H9 (cell line): ENCODE measurements at regions not wholly inside any gene's neighbourhood (a gene's known extent, or its start where the extent isn't known, plus 50 kb on each side); places are given as distances from the start of the nearest gene placed in this dataset.

ENCODE experiments used
- DNase-seq: peaks from one replicate; pipeline ENCODE4 v3.0.0-alpha.2; 2017
- H2AFZ ChIP-seq: one replicate; pipeline ENCODE4 v1.6.1; 2013; ENCODE audit warnings: mild to moderate bottlenecking, low read length, control low read depth, moderate library complexity
- H2AK5ac ChIP-seq: 2 replicates; pipeline ENCODE4 v1.6.1; 2013; ENCODE audit warnings: low read length, control low read depth, mixed read lengths; ENCODE audit not compliant: insufficient read length
- H2BK120ac ChIP-seq: one replicate; pipeline ENCODE4 v1.6.1; 2013; ENCODE audit warnings: low read depth, mild to moderate bottlenecking, low read length, control low read depth, inconsistent platforms; ENCODE audit not compliant: poor library complexity, severe bottlenecking
- H2BK12ac ChIP-seq: 2 replicates; pipeline ENCODE4 v1.6.1; 2013; ENCODE audit warnings: low read length, control low read depth, mixed read lengths, low read depth; ENCODE audit not compliant: insufficient read length
- H2BK15ac ChIP-seq: 2 replicates; pipeline ENCODE4 v1.6.1; 2013; ENCODE audit warnings: low read depth, low read length, control low read depth
- H2BK20ac ChIP-seq: one replicate; pipeline ENCODE4 v1.6.1; 2013; ENCODE audit warnings: low read depth, mild to moderate bottlenecking, low read length, control low read depth, inconsistent platforms; ENCODE audit not compliant: poor library complexity, severe bottlenecking
- H2BK5ac ChIP-seq: 2 replicates; pipeline ENCODE4 v1.6.1; 2013; ENCODE audit warnings: low read length, control low read depth, mixed read lengths; ENCODE audit not compliant: insufficient read length
- H3K14ac ChIP-seq: 2 replicates; pipeline ENCODE4 v1.6.1; 2013; ENCODE audit warnings: low read length, control low read depth; ENCODE audit not compliant: insufficient read depth
- H3K18ac ChIP-seq: 2 replicates; pipeline ENCODE4 v1.6.1; 2013; ENCODE audit warnings: low read depth, mild to moderate bottlenecking, mixed read lengths, low read length, control low read depth; ENCODE audit not compliant: insufficient read length
- H3K23ac ChIP-seq: 2 replicates; pipeline ENCODE4 v1.6.1; 2013; ENCODE audit warnings: low read length, control low read depth, mixed read lengths, low read depth; ENCODE audit not compliant: insufficient read length
- H3K23me2 ChIP-seq: 2 replicates; pipeline ENCODE4 v1.6.1; 2013; ENCODE audit warnings: low read depth, mild to moderate bottlenecking, mixed read lengths, low read length, control low read depth; ENCODE audit not compliant: insufficient read length, poor library complexity, severe bottlenecking
- H3K27ac ChIP-seq: 2 replicates; pipeline ENCODE4 v1.5.1; 2013; ENCODE audit warnings: low read length, control low read depth, mixed read lengths, low read depth; ENCODE audit not compliant: insufficient read length
- H3K27me3 ChIP-seq: 2 replicates; pipeline ENCODE4 v1.6.1; 2013; ENCODE audit warnings: low read length, control low read depth, inconsistent platforms; ENCODE audit not compliant: insufficient read depth
- H3K4ac ChIP-seq: 2 replicates; pipeline ENCODE4 v1.6.1; 2013; ENCODE audit warnings: low read depth, mild to moderate bottlenecking, control low read depth, inconsistent platforms, low read length, moderate library complexity
- H3K4me1 ChIP-seq: 2 replicates; pipeline ENCODE4 v1.6.1; 2013; ENCODE audit warnings: low read length, control low read depth, inconsistent platforms; ENCODE audit not compliant: insufficient read depth
- H3K4me2 ChIP-seq: 2 replicates; pipeline ENCODE4 v1.6.1; 2013; ENCODE audit warnings: low read length, control low read depth, mixed read lengths; ENCODE audit not compliant: insufficient read length, insufficient read depth
- H3K56ac ChIP-seq: 2 replicates; pipeline ENCODE4 v1.6.1; 2013; ENCODE audit warnings: low read depth, mild to moderate bottlenecking, mixed read lengths, low read length, control low read depth; ENCODE audit not compliant: insufficient read length
- H3K79me1 ChIP-seq: 2 replicates; pipeline ENCODE4 v1.6.1; 2013; ENCODE audit warnings: low read depth, mild to moderate bottlenecking, moderate library complexity, low read length, control low read depth, inconsistent platforms; ENCODE audit not compliant: insufficient read depth, poor library complexity, severe bottlenecking
- H3K79me2 ChIP-seq: 2 replicates; pipeline ENCODE4 v1.6.1; 2013; ENCODE audit warnings: low read length, control low read depth, inconsistent platforms; ENCODE audit not compliant: insufficient read depth
- H3K9ac ChIP-seq: 2 replicates; pipeline ENCODE4 v1.6.1; 2013; ENCODE audit warnings: low read length, control low read depth, mixed read lengths; ENCODE audit not compliant: insufficient read length; ENCODE audit errors: extremely low read depth
- H3K9me3 ChIP-seq: one replicate; pipeline ENCODE4 v1.6.1; 2013; ENCODE audit warnings: low read depth, low read length, inconsistent platforms; ENCODE audit not compliant: control insufficient read depth
- H3T11ph ChIP-seq: one replicate; pipeline ENCODE4 v1.6.1; 2013; ENCODE audit warnings: mild to moderate bottlenecking, low read length, control low read depth, inconsistent platforms
- H4K20me1 ChIP-seq: one replicate; pipeline ENCODE4 v1.6.1; 2013; ENCODE audit not compliant: control insufficient read depth, insufficient read length, insufficient read depth
- H4K5ac ChIP-seq: 2 replicates; pipeline ENCODE4 v1.6.1; 2013; ENCODE audit warnings: low read depth, mild to moderate bottlenecking, mixed read lengths, low read length, control low read depth; ENCODE audit not compliant: insufficient read length
- H4K8ac ChIP-seq: replicated peaks from 2 replicates; pipeline ENCODE4 v1.6.1; 2013; ENCODE audit warnings: low read length, control low read depth, mixed read lengths, low read depth; ENCODE audit not compliant: insufficient read length
- H4K91ac ChIP-seq: 2 replicates; pipeline ENCODE4 v1.6.1; 2013; ENCODE audit warnings: low read depth, mild to moderate bottlenecking, moderate library complexity, mixed read lengths, low read length, control low read depth; ENCODE audit not compliant: insufficient read length
- H3K27ac Mint-ChIP-seq, 3 experiments: 2 replicates in 2 of 3; 3 replicates in 1 of 3; pipeline ENCODE4 v1.8.0; 2020 to 2021; ENCODE audit warnings: mixed read lengths in 3 of 3, mild to moderate bottlenecking in 1 of 3, moderate library complexity in 1 of 3
- H3K27me3 Mint-ChIP-seq: 2 replicates; pipeline ENCODE4 v1.8.0; 2021; ENCODE audit warnings: low read depth, mild to moderate bottlenecking, moderate library complexity, mixed read lengths
- H3K36me3 Mint-ChIP-seq, 3 experiments: 2 replicates in 2 of 3; 3 replicates in 1 of 3; pipeline ENCODE4 v1.8.0; 2020 to 2021; ENCODE audit warnings: low read depth in 3 of 3, mixed read lengths in 3 of 3; ENCODE audit not compliant: insufficient read depth in 1 of 3
- H3K4me1 Mint-ChIP-seq, 2 experiments: 2 replicates each; pipeline ENCODE4 v1.8.0; 2020; ENCODE audit warnings: mixed read lengths in 2 of 2
- H3K4me3 Mint-ChIP-seq, 2 experiments: 2 replicates in 1 of 2; 3 replicates in 1 of 2; pipeline ENCODE4 v1.8.0; 2020 to 2021; ENCODE audit warnings: mild to moderate bottlenecking in 2 of 2, mixed read lengths in 2 of 2, moderate library complexity in 1 of 2
- H3K9me3 Mint-ChIP-seq, 2 experiments: 2 replicates in 1 of 2; 3 replicates in 1 of 2; pipeline ENCODE4 v1.8.0; 2020; ENCODE audit warnings: mild to moderate bottlenecking in 2 of 2, mixed read lengths in 2 of 2, moderate library complexity in 1 of 2
- CTCF ChIP-seq: fragments of 200-600 bp; sonication (generic); conservative IDR thresholded peaks from 3 replicates; pipeline ENCODE4 v1.8.0; 2021; ENCODE audit warnings: antibody characterized with exemption, mild to moderate bottlenecking
- WGBS: extraction: QIAGEN DNeasy Blood & Tissue Kit; methylation state at CpG from one replicate; pipeline ENCODE4 v1.1.7; 2013; ENCODE audit warnings: missing lambda C conversion rate, low lambda C conversion rate, mixed read lengths; ENCODE audit not compliant: insufficient read length; ENCODE audit errors: extremely low coverage; 5-methylcytosine and 5-hydroxymethylcytosine counted together

DNA sequence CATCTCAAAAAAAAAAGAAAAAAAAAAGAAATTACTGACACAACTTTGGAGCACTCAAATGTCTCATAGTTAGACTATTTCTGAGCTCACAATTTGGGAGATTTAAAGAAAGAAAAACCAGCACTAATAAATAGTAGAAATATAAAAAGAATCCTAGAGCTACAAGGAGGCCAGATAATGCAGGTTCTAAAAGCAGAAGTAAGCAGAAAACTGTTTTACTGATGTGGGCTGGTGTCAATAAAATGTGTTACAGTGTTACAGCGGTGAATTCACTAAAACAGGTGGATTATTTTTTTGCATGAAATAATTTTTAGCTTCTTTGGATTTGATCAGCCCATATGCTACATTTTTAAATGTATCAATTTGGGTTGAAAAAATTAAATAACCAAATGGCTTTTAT lies 375.9 kb downstream of the GPM6A start:
- Histone ChIP-seq H3K23me2 (no peaks in the 10 kb centered on the region), H3K18ac (no peak overlapping the region), H3K23ac (no peak overlapping the region), H4K8ac (no peak overlapping the region), H2BK5ac (no peak overlapping the region), H2AK5ac (no peak overlapping the region), H3K79me1 (no peaks in the 10 kb centered on the region), H4K20me1 (no peaks in the 10 kb centered on the region), H3K4me2 (no peak overlapping the region), H3K79me2 (no peaks in the 10 kb centered on the region), H4K91ac (no peak overlapping the region), H3K9me3 (no peaks in the 10 kb centered on the region), H2BK12ac (no peak overlapping the region), H3K4ac (no peak overlapping the region), H3K4me1 (no peaks in the 10 kb centered on the region), H2BK15ac (no peak overlapping the region), H3K27ac (no peak overlapping the region), H2AFZ (no peak overlapping the region), H3K56ac (no peak overlapping the region), H3T11ph (no peak overlapping the region), H2BK120ac (no peak overlapping the region), H4K5ac (no peak overlapping the region), H2BK20ac (no peak overlapping the region), H3K9ac (no peak overlapping the region), H3K14ac (no peak overlapping the region), H3K27me3 (no peaks in the 10 kb centered on the region)
- Mint-ChIP-seq H3K4me1 (peaks cover 0 to 4% of the 10 kb centered on the region in 2 experiments; a peak in 2 of 4 replicates), H3K4me3 (no peak overlapping the region), H3K27ac (no peak overlapping the region), H3K36me3 (no peaks in the 10 kb centered on the region), H3K9me3 (no peaks in the 10 kb centered on the region; a peak in 1 of 5 replicates), H3K27me3 (no peaks in the 10 kb centered on the region)
- no CpG with 5 or more reads among the region's 1 CpG for WGBS
- TF ChIP-seq CTCF, result no peak
- DNase-seq, result no peak
